GM18873 (cell line): ENCODE measurements at regions not wholly inside any gene's neighbourhood (a gene's known extent, or its start where the extent isn't known, plus 50 kb on each side); places are given as distances from the start of the nearest gene placed in this dataset.
"Not testable (repeated sequence)": the region's sequence is repeated elsewhere in the genome, so short reads cannot be mapped to it uniquely, and the experiment has no call there.

Experiments
- ATAC-seq: cut with Tn5 transposase; IDR thresholded peaks from one replicate; pipeline ENCODE4 v1.9.1; 2021; ENCODE audit warnings: mild to moderate bottlenecking, moderate library complexity, moderate number of reproducible peaks; ENCODE audit not compliant: unreplicated experiment, low FRiP score

DNA sequence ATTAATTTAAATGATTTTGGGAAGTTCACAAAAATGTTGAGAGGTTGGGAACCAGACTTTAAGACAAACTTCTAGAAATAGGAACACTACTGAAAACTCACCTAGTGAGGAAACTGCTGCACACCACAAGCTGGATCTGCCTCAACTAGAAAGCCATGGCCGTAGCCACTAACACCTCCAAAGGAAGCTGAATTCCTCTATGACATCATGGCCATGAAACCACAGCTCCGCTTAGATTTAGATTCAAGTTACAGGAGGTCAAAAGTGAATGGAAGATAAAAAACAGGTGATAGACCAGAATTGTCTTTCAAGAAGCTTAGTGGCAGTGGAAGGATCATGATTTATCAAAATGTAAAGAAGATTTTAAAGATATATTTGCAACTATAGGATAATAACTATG is 208.8 kb upstream of the ALG10 start:
- no peak for ATAC-seq

DNA sequence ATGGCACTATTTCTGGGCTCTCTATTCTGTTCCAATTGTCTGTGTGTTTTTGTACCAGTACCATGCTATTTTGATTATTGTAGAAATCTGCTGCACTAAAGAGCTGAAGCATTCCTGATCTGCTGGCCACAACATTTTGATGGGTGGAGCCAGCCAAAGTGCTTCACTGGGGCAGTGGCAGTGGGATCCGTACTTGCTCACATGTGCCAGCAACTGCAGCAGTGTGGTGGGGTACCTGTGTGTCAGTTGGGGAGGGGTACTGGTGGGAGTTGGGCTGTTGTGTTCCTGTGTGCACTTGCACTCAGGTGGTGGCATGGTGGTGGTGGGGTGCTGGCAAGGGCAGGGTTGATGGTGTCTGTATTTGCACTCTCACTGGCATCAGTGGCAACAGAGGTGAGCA is 204.6 kb upstream of the ALG10 start:
- ATAC-seq: no peak

DNA sequence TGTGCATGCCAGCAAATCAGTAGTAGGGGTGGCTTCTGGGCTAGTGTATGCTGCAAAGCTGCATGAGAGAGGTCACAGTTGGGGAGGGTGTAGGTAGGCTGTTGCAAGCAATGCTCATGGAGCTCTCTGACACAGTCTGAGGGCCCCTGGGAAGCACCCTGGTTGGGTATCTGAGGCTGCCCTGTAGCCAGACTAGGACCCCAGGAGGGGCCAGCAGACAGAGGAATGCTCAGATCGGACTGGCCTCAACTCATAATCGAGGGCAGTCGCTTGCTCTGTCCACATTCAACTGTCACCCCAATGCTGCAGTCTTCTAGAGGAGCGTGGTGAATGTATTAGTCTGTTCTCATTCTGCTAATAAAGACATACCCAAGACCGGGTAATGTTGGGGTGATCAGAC is 204.0 kb upstream of the ALG10 start:
- ATAC-seq: no peak

DNA sequence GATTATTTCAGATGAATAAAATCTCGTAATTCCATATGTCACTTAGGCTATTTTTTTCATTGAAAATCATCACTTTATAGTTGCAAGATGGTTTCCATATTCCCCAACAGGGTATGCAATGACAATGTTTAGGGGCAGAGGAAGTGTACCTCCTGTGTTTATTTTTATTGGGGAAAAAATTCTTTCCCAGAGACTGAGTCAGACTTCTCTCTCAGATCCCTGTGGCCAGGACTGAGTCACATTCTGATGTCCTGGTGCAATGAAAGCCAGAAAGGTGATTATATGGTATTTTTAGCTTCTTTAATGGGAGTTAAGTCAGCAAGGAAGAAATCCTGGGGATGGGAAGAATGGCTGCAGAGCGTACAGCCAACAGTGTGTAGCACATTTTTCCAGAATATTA is 196.9 kb upstream of the ALG10 start:
- ATAC-seq: no peak

DNA sequence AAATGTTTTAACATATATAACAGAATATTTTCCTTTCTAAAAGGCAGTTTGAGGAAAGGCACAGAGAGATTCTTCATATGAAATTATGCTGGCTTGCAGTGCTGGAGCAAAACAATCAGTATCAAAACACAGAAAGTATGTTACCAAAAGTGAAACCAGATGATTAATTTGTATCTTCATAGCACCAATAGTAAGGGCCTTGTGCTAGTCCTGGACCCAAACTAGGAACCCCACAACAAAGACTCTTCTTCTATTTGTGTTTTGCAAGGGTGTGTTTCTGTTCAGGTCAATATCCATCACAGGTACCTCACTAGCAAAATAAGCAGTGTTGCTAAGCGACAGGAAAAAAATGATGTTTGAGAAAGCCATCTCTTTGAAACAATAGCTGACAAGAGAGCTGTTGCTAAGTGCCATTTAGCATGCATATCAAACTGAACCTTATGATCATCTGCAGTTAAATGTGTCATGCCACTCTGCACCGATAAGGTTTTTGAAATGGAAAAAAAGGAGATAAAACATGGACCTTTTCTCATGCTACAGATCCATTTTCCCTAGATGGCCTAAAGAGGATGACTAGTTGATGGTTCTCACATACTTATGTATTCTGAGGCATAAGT is 196.2 kb upstream of the ALG10 start:
- no peak for ATAC-seq

DNA sequence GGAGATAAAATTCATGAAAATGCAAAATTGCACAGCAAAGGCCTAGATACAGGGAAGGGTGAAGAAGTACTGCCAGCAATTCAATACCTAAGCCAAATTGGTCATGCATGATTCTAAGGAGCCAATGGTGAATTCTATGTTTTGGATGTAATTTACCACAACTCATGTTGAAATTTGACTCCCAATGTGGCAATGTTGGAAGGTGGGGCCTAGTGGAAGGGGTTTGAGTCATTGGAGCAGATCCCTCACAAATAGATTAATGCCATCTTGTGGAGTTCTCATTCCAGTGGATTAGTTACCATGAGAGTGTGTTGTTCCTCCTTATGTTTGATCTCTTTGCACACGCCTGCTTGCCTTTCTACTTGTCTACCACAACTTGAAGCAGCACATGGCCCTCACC is 194.0 kb upstream of the ALG10 start:
- ATAC-seq: no peak

DNA sequence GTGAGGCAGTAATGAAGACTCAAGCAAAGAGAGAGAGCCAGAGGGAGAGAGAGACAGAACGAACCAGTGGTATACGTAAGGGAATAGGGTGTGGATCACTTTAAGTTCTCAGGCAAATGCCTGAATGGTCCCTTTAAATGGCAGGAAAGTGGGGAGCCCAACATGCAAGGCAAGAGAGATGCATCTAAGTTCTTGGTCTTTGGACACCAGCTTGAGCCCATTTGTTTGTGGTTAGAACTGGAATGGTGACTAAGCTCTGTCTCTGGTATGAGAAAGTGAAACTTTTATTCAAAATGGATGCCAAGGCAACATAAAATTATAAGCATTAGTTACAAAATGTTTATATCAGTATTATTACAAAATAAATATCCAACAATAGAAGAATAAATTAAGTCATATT is 192.2 kb upstream of the ALG10 start:
- ATAC-seq: no peak

DNA sequence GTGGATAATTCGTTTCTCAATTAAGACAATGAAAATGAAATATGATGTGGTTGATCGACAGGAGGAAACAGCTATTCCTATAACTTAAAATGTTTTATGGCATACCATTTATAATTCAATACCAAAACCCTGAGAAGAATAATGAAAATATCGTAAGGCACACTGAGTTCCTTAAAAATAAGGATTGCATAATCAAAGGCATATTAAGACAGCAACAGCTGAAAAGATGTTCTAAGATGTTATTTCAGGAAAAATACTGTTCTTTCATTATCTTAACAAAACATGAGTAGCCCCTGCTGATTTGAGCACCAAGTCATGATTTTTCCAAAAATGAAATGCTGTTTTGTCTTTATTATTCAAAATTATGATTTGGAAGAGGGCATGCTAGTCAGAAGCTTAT is 189.4 kb upstream of the ALG10 start:
- no peak for ATAC-seq

DNA sequence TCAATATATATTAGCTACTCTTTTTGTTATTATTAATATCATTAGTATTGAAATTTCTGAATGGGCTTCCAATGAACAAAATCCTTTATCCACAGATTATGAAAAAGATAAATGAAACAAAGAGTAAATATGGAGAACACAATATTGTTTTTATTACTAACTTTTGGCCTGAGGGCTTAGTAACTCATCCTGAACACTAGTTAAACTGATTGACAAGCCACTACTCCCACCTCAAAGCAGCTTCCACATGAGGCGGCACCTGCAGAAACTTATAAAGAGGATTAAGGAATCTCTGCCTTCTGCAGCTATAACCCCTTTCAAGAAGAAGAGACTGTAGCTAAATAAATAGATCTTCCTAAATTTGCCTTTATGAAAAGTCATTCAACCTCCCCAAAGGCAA is 187.6 kb upstream of the ALG10 start:
- no peak for ATAC-seq

DNA sequence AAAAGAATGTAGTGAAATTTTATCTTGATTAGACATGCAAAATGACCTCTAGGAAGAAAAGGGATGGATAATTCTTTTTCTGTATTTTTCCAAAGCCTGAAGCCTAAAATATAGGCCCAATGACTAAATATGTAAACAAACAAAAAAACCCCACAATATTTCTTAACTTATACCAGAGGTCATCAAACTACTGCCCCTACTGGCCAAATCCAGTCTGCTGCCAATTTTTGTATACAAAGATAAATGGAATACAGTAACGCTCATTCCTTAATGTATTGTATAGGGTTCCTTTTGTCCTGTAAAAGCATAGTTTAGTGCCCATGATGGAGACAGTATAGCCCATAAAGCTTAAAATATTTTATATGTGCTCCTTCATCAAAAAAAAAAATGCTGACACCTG is 145.7 kb upstream of the ALG10 start:
- no peak for ATAC-seq

DNA sequence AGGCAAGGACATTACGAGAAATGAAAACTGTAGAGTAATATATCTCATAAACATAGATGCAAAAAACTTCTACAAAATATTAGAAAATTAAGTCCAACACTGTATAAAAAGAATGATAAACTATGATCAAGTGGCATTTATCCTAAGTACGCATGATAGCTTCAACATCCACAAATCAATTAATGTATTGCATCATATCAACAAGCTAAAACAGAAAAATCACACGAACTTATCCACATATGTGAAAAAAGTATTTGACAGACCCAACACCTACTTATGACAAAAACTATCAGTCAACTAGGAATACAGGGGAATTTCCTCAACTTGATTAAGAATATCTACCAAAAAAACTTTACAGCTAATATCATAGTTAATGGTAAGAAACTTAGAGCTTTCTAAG is 129.9 kb upstream of the ALG10 start:
- ATAC-seq: no peak

DNA sequence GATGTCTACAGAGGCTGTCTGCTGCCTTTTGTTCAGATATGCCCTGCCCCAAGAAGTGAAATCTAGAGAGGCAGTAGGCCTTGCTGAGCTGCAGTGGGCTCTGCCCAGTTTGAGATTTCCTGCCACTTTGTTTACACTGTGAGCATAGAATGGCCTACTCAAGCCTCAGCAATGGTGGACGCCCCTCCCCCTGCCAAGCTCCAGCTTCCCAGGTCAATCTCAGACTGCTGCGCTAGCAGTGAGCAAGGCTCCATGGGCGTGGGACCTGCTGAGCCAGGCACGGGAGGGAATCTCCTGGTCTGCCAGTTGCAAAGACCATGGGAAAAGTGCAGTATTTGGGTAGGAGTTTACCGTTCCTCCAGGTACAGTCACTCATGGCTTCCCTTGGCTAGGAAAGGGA is 101.8 kb upstream of the ALG10 start:
- not testable (repeated sequence) for ATAC-seq

DNA sequence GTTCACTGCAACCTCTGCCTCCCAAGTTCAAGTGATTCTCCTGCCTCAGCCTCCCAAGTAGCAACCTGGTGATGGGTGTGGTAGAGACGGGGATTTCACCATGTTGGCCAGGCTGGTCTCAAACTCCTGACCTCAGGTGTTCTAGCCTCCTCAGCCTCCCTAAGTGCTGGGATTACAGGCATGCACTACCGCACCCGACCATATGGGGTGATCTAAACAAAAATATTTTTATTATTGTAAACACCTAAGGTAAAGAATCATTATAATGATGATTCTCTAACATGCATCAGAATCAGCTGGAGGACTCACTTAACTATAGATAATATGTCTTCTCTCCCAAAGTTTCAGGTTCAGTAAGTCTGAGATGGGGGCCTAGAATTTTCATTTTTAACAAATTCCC is 96.2 kb upstream of the ALG10 start:
- ATAC-seq: no peak

DNA sequence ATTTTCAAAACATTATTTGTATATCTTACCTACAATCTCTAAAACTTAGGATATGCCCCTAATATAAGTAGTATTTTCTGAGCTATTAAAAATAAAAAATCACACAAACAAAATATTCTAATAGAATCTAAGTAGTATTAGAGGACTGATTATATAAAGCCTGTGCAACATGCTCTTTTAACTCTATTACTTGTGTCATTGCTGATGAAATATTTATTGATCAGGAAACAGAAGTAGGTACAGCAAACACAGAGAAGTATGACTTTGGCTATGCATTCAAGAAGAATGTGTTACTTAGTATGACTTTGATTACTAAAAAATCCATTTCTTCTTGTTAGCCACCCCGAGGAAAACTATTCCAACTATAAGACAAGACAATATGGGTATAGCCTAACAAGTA is 84.6 kb upstream of the ALG10 start:
- ATAC-seq: not testable (repeated sequence)

DNA sequence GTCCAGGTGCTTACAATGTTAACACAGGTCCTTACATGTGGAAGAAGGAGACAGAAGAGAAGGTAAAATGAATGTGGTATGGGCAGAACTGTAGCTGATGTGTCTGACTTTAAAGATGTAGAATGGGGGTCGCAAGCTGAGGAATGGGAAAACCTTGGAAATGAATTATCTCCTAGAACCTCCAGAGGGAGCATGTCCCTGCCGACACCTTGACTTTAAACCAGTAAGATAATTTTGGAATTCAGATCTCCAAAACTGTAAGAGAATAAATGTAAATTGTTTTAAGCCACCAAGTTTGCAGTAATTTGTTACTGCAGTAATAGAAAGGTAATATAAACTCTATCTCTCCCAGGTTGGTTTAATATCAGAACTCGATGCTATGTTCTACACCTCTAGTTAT is 80.1 kb upstream of the ALG10 start:
- ATAC-seq: no peak

DNA sequence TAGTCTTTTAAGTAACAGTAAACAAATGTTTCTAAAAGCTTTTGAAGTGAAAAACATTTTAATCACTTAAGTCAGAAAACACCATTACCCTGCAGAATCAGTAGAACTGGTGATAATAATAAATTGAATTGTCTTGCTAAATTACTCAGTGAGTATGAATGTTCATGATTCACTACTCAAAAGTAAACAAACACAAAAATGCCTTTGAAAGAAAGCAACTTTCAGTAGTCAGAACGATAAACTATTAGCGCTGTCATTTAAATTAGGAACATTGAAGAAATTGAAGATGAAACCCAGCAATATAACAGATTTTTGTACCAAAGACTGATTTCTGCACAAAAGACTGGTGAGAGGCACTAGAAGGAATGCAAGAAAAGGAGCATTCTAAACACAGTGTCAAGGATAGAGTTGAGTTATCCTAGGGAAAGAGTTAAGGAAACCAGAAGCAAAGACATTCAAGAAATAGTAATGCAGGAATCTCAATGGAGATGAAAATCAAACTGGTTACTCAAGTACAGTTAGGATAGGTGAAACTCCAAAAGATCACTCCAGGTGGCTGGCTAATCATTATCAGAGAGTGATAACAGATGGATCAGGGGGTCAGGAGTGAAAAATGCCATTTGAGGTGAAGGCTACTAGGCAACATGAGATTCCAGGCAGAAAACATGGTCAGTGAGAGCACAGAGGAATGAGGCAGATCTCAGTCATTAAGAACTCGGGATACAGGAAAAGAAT is 77.4 kb upstream of the ALG10 start:
- ATAC-seq: no peak

DNA sequence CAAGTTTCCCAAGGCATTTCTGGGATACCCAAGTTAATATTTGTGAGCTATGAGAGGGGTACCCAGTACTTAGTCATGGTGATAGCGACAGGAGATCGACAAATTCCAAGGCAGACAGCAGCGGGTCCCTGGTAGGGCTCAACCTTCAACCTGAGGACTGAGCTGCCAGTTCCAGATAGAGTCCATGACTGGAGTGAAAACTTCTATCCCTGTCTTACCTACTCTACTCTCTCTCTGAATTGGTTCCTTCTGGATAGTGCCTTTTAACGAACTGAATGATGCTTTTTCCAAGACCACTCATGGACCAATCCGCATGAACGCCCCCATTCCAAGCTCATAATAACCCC is 76.9 kb upstream of the ALG10 start:
- ATAC-seq: no peak

DNA sequence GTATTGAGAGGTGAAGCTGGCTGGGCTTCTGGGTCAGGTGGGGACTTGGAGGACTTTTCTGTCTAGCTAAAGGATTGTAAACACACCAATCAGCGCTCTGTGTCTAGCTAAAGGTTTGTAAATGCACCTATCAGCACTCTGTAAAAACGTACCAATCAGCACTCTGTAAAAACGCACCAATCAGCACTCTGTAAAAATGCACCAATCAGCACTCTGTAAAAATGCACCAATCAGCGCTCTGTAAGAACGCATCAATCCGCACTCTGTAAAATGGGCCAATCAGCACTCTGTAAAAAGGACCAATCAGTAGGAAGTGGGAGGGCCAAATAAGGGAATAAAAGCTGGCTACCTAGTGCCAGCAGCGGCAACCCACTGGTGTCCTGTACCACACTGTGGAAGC is 56.1 kb upstream of the ALG10 start:
- not testable (repeated sequence) for ATAC-seq

DNA sequence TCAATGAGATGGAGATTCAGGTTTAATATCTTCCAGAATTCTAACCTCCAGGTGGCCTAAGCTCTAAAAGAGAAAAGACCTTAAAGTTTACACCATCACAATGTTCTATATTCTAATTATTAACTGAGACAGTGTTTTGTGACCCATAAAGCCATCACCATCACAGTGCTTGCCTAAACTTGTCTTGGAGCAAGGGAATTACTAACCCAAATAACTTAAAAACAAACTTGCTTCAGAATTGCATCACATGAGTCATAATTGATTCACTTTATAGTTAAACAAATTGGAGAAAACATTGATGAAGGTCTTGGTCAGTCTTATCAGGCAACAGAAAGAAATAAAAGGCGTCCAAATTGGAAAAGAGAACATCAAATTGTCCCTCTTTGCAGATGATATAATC is 54.5 kb upstream of the ALG10 start:
- ATAC-seq: no peak
